PC-3 (cell line): ENCODE measurements at regions not wholly inside any gene's neighbourhood (a gene's known extent, or its start where the extent isn't known, plus 50 kb on each side); places are given as distances from the start of the nearest gene placed in this dataset.

Experiments
- EZH2 ChIP-seq: fragments of 300-600 bp; sonication (generic); IDR thresholded peaks from one replicate; pipeline ENCODE4 v1.6.1; 2017; ENCODE audit warnings: antibody characterized with exemption, mild to moderate bottlenecking, low read length; ENCODE audit not compliant: unreplicated experiment
- EZH2phosphoT487 ChIP-seq: fragments of 300-600 bp; sonication (generic); IDR thresholded peaks from 2 replicates; pipeline ENCODE4 v1.6.1; 2018; ENCODE audit warnings: mild to moderate bottlenecking, antibody characterized with exemption, low read length, borderline replicate concordance
- TF ChIP-seq, protein P1 (sequence below): fragments of 300-600 bp; sonication (generic); conservative IDR thresholded peaks from 2 replicates; pipeline ENCODE4 v1.5.1; 2017; ENCODE audit warnings: antibody characterized with exemption, low read depth, mild to moderate bottlenecking, low read length

DNA sequence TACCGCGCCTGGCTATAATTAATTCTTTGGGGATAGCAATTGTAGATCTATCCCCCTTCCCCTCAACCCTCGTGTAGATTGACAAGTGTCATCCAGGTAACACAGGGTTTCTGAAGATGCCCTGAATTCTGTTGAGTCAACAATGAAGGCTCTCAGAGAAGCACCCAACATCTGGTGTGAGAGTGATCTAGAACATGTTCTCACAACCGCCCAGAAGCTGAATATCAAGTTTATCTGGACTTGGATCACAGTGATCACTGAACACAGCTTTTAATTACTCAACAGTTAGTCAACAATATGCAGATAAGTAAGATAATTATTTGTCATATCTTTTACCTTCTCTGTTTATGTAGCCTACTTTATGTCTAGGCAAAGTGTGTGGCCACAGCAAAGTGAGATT, 204.2 kb upstream of the RGMB start:
- TF ChIP-seq EZH2 (no peak), EZH2phosphoT487 (no peak)
- TF ChIP-seq, protein P1, sequence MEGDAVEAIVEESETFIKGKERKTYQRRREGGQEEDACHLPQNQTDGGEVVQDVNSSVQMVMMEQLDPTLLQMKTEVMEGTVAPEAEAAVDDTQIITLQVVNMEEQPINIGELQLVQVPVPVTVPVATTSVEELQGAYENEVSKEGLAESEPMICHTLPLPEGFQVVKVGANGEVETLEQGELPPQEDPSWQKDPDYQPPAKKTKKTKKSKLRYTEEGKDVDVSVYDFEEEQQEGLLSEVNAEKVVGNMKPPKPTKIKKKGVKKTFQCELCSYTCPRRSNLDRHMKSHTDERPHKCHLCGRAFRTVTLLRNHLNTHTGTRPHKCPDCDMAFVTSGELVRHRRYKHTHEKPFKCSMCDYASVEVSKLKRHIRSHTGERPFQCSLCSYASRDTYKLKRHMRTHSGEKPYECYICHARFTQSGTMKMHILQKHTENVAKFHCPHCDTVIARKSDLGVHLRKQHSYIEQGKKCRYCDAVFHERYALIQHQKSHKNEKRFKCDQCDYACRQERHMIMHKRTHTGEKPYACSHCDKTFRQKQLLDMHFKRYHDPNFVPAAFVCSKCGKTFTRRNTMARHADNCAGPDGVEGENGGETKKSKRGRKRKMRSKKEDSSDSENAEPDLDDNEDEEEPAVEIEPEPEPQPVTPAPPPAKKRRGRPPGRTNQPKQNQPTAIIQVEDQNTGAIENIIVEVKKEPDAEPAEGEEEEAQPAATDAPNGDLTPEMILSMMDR = no peak
